Fibroblast of skin of left biceps (primary cell): ENCODE measurements at regions not wholly inside any gene's neighbourhood (a gene's known extent, or its start where the extent isn't known, plus 50 kb on each side); places are given as distances from the start of the nearest gene placed in this dataset.
"Not testable (repeated sequence)": the region's sequence is repeated elsewhere in the genome, so short reads cannot be mapped to it uniquely, and the experiment has no call there.

Source experiments
- DNase-seq, 2 experiments: peaks; one replicate each; pipeline ENCODE4 v3.0.0-alpha.2; 2013; ENCODE audit warnings: low read depth in 2 of 2

DNA sequence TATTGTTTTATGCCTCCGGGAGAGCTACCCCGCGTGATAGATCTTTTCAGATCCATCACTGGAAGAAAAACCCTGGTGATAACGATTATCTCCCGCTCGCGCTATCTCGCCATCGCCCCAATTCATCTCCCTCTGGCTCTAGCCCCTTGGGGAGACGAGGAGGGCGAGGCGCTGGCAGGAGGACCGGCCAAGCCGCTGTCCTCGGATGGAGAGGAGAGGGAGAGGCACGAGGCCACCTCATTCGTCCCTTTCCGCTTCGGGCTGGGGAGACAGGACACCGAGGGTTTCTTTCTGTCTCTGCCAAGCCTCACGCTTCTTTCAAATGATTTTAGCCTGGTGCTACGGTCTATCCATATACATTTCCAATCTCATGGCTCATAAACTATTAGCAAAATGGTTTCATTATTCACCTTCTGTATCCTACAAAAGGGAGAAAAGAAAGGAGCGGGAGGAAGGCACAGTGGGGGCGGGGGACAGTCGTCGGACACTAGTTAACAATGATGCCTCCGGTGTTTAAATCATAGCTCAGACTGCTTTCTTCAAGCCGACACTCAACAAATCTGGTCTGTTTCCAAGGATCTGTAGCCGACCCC lies 415.0 kb upstream of the ESRRG start:
- no peak for DNase-seq

DNA sequence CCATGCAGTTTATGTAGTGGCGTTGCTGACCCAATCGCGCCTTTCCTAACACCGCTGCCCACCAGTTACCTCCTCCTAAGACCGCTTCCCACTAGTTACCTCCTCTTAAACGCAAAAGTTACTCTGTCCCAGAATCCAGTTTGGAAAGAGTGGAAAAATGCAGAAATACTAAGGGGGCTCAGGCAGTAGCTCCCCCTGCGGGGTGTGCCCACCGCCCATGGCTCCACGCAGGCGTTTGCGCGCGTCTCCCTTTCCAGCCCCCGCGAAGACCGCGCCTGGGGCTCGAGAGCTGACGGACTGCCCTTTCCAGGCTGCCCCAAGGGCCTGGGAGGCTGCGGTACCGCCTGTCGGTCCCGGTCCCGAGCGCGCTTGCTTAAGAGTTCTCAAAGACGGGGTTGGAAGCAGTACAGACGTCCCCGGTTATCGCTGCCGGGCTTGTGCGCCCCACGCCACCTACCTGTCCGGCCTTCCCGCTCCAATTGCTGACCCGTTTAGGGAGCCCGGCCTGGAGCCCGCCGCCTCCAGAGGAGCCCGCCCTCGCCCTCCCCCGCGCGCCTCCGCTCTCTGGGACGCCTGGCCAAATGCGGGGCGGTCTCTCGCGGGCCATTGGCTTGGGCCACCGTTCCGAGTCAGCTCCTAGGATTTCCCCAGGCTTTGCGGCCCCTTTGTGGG lies 414.1 kb upstream of the ESRRG start:
- DNase-seq, result no peak

DNA sequence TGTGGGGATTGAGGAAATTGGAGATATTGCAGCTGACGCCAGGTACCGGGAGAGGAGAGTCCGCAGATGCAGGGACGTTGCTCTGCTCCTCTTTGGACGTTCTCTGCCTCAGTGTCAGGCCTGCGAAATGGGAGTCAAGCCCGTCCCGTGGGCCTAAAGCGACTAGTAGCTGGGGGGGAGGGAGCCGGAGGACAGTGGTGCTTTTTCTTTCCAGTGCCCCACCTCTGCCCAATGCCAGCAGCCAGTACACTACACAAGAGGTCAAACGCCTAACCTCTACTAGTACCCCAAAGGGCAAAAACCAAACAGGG lies 413.6 kb upstream of the ESRRG start:
- no peak for DNase-seq

DNA sequence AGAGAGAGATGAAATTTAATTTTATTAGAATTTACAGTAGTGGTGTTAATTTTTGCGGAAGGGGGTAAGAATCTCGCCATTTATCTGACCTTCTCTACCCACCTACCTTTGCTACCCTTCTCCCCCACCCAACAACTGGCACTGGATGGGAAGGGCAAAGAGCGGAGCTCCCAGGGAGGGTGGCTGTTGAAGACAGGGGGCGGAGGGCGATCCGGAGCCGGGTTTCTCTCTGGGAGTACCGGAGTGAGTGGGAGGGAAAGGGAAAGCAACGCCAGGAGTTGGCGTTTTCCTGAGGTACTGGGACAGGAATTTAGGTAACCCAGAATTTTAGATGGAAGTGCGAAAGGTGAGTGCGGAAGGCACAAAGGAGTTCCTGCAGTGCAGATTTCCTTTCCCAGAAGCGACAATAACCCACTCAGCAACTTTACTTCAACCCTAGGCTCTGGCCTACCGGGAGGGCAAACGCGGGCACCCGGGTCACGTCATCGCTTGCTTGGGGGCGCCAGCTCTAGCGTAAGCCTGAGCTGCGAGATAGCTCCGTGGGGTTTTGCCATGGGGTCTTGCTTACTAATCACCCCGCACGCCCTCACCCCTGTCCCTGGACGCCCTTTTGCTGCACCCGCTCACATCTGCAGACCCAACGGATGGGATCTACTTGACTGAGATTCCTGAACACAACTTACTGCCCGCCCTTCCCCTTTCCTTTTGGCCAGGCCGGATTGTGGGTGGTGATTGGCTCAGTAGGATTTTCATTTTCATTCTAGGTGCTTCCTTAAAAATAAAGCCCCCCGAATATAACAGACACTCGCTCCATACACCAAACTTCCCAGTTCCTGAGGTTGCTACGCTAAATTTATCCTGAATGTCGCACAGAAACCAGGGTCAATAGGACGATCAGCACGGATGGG lies 413.0 kb upstream of the ESRRG start:
- DNase-seq, result no peak

DNA sequence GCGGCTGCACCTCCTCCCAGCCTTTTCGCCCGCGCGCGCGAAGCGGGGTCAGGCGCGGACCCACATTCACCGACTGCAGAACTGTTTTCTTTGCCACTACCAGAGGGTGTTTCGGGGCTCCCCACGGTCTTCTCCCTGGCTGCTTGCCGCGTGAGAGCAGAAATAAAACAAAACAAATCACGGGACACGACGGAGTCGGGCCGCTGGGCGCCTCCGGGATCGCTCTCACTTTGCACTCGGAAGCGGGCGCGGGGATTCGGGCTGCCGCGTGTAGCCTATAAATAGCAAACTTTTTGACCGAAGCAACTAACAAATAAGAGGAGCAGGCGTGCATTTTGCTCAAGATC lies 412.3 kb upstream of the ESRRG start:
- DNase-seq, result no peak

DNA sequence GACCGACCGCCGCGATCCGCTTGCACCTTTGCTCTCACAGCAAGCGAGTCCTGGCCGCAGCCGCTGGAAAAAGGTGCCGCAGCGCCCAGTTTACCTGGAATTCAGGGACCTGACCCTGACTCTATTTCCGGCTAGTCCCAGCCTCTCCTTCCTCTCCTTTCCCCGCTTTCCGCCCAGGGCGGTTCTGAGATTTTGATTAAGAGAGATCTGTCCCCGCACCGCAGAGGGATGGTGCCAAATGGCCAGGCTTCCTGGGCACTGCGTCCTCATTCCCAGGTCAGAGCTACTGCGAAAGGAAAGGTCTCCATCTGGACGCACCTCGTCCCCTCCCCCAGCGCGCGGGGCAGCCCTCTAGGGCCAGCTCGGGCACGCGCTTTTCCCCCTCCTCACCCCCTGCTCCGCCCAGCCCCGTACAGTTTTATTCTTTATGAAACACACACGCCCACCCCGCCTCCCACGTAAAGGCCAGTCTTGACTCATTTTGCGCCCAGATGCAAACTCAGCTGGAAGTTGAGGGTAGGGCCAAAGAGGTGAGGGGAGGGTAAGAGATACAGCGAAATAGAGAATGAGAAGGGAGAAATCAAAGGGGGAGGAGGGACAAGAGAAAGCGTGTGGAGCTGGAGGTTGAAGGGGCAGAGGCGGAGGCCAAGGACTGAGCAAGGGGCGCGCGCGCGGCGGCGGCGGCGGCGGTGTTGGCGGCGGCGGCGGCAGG lies 411.8 kb upstream of the ESRRG start:
- DNase-seq, result no peak

DNA sequence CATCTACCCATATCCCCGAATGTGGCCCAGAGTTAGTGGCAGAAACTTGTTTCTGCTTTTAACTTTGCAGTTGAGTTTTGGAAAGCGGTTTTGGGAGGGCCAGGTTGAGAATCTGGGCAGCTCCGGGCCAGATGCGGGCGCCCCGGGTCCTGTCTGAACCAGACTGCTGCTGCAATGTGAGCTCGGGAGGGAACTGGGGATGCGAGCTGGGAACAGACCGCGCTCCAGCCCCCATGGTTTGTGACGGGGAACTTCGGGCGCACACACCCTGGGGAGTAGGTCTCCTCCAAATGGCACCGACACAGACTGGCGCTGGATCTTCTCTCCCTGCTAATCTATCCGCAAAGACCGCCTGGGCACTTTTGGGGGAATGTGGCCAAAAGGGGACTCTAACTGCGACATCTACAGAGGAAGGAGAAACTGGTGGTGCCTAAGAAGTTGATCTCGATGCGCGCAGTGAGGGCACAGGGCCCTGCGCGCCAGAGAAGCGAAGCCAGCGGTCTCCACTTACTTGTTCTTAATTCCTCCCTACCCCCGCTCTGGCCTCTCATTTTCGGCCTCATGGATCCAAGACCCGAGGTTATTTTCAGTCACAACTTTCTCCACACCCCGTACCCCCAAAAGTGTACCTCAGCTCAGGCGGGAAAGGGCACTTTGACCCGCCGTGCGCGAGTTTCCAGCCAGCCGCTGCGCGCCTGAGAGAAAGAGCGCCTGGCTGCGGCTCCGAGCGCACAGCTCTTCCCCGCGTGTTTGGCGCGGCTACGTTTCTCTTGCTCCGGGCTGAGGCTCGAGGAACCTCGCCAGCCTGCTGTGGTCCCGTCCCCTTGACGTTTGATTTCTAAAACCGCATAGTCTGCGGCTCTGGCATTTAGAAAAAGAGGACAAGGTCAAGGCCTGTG lies 411.0 kb upstream of the ESRRG start:
- DNase-seq, result no peak

DNA sequence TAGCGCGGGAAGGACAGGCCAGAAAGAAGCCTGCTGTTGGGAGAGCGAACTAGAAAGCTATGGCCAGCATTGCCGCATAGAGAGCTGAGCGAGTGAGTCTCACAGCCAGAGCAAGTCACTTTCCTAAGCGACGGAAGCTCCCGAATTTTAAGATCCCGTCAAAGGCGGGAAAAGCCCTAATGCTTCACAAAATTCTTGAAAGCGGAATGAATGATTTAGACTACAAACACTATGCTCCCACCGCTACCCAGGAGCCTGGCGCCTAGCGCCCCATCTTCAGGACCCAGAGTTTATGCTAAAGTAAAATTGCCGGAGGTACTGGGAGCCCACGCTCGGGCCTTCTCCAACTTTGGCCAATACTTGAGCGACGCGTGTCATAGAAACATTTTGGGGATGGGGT lies 409.9 kb upstream of the ESRRG start:
- no peak for DNase-seq

DNA sequence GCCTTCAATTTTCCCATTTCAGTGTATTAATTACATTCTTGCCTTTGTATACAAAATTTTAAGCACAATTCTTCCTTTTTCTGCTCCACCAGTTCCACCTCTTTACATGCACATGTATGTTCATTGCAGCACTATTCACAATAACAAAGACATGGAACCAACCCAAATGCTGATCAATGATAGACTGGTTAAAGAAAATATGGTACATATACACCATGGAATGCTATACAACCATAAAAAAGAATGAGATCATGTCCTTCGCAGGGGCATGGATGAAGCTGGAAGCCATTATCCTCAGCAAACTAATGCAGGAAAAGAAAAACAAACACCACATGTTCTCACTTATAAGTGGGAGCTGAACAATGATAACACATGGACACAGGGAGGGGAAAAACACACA lies 400.1 kb upstream of the ESRRG start:
- not testable (repeated sequence) for DNase-seq

DNA sequence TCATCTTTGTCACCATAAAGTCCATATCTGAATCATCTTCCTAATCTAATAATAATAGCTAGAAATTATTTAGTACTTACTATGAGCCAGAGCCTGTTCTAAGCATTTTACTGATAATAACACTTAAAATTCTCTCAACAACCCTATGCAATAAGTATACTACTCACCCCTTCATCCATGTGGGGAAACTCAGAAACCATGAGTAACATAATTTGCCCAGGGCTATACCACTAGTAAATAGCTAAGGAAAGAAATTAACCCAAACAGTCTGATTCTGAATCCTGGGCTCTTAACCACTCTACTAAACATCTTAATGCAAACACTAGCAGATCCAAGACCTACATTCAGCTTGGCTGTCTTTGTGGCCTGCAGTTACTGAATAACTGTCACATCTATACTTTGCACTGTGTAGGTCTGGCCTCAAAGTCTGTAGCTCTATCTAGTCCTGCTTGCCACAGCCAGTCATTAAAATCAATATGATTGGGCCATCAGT lies 394.8 kb upstream of the ESRRG start:
- no peak for DNase-seq

DNA sequence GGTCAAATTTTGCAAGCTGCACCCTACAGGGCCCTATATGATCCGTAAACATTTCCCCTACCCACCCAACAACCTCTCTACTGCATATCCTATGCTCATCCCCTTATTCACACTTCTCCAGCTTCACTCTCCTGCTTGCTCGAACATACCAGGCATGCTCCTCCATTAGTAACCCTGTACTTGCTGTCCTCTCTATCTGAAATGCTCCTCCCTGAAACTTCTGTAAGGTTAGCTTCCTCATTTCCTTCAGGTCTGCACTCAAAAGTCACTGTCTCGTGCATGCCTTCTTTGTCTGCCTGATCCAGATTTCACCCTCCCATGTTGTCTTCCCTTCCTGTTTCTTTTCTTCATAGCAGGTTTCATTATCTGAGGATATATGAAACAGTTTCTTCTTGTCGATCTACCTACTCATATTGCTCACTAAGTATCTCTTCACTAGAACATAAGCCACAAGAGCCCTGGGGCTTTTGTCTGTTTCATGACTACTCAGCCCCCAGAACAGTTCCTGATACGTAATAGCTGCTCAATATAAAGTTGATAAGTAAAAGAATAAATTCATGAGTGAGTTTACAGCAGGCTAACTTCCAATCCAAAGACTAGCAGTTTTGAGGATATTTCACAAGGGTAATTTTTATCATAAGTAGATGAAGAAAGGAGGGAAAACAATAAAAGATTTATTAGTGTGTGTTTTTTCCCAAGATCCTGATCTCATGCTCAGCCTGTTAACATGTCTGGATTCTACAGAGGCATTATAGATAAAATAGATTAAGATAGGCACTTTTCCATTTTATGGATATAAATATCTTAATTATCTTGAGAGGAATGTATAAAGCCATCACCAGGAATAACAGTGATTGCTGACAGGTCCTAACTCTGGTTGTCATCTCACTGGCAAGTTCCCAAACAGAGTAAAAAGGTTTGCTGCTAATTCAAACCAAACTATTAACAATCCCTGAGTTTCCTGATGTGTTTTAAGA lies 392.5 kb upstream of the ESRRG start:
- no peak for DNase-seq

DNA sequence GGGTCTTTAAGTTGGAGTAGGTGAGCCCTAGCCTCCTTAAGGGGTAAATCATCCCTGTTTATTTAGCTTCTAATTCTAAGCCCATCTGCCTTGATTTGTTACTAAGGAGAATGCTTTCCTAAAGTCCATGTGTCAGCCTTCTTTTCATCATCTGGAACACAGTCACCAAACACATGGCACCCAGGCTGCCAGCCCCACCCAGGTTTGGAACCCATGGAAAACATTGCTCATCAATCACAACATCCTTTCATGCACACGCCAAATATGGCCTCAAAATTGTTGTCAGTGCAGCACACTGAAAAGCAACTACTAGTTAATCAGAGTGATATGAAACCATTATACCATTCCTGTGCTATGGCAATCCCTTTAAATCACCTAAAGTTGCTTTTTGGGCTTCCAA lies 386.7 kb upstream of the ESRRG start:
- no peak for DNase-seq

DNA sequence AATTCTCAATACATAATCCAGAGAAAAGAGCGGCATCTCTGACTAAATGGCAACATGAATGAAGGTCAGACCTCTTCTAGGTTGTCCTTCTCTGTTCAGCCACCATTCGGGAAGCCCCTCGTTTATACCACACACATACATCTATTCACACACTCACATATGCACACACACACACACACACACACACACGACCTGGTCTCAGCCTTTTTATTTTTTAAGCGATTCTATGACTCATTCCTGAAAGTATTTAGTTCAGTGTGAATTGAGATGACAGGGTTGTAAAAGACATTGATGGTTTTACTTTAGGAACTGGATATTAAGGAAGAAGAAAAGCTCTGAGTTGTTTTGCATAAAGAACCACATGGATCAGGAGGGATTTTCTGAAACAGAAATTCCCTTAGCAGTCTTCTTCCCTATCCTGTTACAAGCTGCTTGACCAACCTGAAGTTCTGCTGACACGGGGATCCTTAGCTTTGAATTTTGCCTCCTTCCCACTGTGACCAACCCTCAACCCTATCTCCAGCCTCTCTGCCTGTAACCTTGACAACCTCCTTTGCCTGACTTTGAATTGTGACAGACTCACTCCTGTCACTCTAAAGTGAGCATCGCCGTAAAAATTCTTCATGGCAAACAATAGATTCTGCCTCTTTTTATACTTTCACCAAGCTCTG lies 383.1 kb upstream of the ESRRG start:
- DNase-seq, result no peak

DNA sequence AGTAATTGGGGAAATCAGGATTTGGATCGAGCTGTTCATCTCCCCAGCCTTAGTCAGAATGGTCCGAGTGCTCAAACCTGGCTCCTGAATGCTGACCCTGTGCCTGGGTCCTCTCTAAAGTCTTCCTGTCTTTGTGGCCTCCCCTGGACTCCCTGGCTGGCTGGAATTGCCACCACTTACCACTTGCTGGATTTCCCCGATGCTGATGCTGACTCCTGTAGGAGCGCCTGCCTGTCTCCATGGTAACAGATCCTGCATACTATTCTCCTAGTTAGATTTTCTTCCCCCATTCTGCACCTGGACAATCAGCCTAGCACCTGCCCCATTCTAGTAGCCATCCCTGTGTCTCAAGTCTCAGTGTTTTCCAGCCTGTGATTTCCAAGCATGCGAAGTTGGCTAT lies 382.2 kb upstream of the ESRRG start:
- no peak for DNase-seq

DNA sequence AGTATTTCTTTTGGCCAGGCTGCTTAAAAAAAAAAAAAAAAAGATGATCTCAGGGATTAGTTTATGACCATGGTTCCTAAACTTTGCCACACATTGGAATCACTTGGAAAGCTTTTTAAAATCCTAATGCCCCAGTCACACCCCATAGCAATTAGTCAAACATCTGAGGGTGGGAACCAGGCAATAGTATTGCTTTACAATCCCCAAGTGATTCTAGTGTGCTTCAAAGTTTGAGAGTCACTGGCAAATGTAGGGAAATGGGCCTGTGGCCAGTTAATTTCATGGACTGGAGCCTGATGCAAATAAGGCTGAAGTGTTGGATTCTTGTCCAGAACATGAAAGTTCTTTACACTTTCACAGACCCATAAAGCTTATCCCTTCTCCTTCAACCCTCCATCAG lies 374.6 kb upstream of the ESRRG start:
- DNase-seq, result no peak

DNA sequence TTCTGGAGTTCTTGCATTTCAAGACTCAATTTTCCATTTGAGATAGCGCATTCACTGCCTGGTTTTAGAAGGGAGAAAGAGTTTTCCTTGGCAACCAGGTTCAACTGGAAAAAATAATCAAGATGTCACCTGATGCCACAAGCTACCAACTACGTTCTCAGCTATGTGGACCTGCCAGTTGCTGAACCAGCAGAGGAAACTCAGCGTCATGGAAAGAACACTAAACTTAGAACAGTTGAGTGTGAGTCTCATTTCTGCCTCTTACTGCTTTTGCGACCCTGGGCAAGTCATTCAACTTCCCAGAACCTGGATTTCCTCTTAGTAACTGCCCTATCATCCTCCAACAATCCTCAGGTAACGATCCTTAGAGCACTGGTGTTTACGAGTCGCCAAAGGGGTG lies 373.0 kb upstream of the ESRRG start:
- no peak for DNase-seq

DNA sequence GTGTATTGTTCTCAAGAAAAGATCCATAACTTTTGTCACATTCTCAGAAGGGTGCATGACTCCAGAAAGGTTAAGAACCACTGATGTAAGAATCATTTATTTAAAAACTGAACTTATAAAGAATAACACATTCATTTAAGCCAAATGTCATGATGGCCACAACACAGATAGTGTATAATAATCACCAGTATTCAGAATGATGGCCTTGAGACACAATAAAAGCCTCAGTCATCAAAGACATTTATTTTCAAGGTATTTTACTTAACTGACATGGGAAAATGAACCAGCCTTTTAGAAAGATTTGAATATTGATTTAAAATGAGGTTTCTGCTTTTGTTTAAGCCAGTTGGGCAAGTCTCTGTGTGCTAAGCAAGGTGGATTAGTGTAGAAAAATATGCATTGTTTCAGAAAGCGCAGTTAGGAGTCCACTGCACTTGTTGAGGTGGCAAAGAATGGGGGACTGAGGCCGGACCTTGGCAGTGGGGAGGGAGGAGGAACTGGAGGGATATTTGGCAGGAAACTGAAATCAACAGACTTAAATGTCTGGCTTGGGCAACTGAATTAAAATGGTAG lies 371.9 kb upstream of the ESRRG start:
- no peak for DNase-seq

DNA sequence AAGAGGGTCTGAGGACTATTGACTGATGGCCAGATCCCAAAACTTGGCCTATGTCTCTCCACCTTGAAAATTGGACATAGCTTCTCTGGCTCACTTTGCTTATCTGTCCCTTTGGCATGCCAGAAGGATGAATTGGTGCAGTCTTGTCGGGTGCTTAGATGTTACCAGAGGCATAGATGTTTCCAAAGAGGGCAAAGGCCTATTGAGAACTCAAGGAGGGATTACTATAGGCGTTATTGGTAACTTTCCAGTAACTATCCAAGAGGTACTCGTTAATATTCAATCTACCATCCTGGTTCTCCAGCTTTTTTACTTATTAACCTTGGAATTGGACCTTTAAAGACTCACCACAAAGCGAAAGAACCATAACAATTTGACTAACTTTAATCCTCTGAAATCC lies 368.3 kb upstream of the ESRRG start:
- no peak for DNase-seq
